GM19099 (cell line): ENCODE measurements at regions not wholly inside any gene's neighbourhood (a gene's known extent, or its start where the extent isn't known, plus 50 kb on each side); places are given as distances from the start of the nearest gene placed in this dataset.

Experiments
- POLR2A ChIP-seq: IDR thresholded peaks from 3 replicates; pipeline ENCODE4 v1.6.1; 2011; ENCODE audit warnings: low read depth; ENCODE audit not compliant: insufficient read length; ENCODE audit errors: extremely low read depth

GRCh38 chr5:8013948-8014710 is 145.2 kb downstream of the MTRR start:
- TF ChIP-seq POLR2A, result no peak

DNA sequence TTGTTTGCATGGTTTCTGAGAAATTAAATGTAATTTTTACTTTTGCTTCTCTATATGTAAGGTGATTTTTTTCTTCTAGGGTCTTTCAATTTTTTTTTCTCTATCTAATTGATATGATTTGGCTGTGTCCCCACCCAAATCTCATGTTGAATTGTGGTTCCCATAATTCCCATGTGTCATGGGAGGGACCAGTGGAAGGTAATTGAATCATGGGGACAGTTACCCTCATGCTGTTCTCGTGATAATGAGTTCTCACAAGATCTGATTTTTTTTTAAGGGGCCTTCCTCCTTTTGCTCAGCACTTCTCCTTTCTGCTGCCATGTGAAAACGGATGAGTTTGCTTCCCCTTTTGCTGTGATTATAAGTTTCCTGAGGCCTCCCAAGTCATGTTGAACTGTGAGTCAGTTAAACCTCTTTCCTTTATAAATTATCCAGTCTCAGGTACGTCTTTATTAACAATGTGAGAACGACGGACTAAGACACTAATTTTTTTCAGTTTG is 150.8 kb downstream of the MTRR start:
- no peak for TF ChIP-seq POLR2A

GRCh38 chr5:8020861-8021514 is 152.0 kb downstream of the MTRR start:
- TF ChIP-seq POLR2A, result no peak

DNA sequence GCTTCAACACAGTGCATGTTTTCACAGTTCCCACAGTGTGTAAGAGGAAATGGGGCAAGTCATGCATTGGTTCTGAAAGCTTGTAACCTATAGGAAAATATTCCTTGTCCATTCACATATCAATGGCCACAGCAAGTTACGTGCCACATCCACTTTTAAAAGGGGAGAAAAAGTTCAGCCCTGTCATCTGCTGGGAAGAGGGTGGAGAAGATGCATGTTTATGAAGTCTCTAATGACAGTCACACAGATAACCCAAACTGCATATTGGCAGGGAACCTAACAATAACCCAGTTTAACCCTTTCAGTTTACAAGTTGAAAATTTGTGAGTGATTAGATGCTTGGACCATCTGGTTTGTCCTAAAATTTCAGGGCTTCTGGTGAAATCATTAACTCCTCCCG is 159.3 kb downstream of the MTRR start:
- no peak for TF ChIP-seq POLR2A

DNA sequence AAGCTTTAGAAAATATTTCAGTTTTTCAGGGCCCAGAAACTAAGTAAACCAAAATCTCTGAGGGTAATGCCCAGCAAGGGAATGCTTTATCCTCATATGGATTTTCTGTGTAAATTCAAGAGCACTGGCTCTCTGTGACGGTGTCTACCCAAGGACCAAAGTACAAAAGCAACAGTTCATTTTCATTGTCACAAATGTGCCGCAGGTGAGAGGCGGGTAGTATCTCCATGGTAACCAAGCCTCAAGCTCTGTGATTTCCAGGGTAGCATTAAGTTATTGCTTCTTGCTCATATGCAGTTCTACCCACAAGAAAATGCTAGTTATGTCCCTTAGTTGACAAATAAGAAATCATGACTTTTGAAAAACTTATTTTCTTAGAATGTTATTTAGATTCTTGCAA is 164.3 kb downstream of the MTRR start:
- no peak for TF ChIP-seq POLR2A

DNA sequence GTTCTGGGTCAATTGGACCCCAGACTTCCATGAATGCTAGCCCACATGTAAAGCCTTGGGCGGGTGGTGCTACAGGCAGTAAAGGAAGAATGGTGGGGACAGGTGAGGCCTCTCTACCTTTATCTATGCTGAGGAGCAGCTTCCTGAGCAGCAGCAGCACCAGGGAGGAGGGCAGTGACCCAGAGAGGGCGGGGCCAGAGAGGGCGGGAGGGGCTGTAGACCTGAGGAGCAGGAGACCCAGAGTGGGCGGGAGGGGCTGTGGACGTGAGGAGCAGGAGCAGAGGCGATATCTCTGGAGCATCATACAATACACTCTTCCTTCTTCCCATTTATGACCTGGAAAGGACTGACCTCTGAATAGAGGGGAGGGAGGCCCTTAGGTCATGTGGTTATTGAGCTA is 165.9 kb downstream of the MTRR start:
- no peak for TF ChIP-seq POLR2A

- TF ChIP-seq POLR2A, result no peak
Observed at GRCh38 chr5:8048920-8049319, 180.0 kb downstream of the MTRR start.

- no peak for TF ChIP-seq POLR2A
Observed at GRCh38 chr5:8050616-8051175, 181.7 kb downstream of the MTRR start.

- TF ChIP-seq POLR2A, result no peak
Observed at GRCh38 chr5:8053270-8053669, 184.3 kb downstream of the MTRR start.

GRCh38 chr5:8057769-8058168 is 188.8 kb downstream of the MTRR start:
- TF ChIP-seq POLR2A, result no peak

GRCh38 chr5:8058616-8059190 is 189.8 kb downstream of the MTRR start:
- TF ChIP-seq POLR2A, result no peak

GRCh38 chr5:8059337-8059736 is 190.4 kb downstream of the MTRR start:
- no peak for TF ChIP-seq POLR2A

DNA sequence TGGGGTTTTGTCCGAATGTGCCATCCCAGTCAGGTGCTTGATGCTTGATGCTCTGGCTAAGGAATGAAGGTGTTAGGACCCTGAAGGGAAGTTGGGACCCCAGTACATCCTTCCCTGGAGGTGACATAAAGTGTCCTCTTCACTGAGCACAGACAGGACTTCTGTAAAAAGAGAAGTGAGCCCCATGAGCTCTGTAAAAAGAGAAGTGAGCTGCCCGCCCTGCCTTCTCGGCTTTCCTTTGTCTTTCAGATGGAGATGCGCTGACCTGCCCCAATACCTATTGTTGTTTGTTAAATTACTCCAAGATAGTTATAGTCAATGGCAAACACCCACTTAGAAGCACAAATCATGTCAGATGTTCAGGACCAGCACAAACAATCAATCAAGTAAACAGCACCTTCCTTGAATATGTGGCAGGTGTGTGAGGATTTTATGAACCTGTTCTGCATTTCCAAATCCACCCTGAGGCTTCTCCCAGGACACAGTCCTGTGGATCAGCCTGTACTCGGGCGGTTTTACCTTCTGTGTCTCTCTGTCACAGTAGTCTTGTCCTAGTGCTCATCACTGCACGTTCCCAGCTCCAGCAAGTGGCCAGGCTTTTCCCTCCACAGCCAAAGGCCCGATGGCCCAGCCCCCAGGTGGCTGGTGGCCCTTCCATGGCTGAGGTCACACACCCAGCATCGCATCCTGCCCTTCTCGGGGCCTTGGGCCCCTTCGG is 191.4 kb downstream of the MTRR start:
- TF ChIP-seq POLR2A, result no peak

DNA sequence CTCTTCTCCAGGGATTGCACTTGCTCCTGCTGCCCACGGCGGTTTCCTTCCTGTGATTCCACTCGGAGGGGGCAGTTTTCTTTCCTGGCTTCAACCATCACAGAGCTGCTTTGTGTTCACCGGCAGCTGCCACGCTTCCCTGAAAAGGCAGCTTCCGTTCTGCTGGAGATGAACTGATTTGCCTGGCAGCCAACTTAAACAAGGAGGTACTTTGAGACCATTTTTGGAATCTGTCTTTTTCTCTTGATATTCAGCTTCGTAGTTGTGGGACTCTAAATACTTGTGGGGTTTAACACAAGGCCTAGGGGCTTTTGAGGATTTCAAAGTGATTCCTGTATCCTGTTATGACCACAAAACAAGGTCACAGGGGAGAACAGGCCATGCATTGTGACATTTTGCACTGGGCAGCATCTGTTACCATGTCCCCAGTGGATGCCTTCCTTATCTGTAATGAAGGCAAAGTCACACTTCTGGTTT is 192.0 kb downstream of the MTRR start:
- TF ChIP-seq POLR2A, result no peak

DNA sequence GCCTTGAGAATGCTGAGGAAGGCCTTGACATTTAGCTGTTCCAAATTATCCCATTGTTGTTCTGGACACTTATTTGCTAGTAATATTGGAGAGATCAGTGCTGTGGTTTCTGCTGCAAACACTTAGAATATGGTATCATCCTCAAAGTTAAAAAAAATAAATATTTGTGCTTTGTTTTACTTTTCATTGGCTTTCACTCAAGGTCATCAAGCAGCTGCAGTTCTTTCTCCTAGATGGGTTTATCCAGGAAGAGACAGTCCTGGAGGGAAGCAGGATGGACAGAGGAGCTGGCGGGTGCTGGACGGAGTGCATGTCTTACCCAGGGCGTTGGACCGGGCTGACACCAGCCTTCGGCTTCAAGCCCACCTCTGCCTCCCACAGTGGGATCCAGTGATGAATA is 193.6 kb downstream of the MTRR start:
- TF ChIP-seq POLR2A, result no peak
